PC-3 (cell line): ENCODE measurements at regions not wholly inside any gene's neighbourhood (a gene's known extent, or its start where the extent isn't known, plus 50 kb on each side); places are given as distances from the start of the nearest gene placed in this dataset.

Experiments used
- CTCF ChIP-seq: fragments of 300-600 bp; sonication (generic); conservative IDR thresholded peaks from 2 replicates; pipeline ENCODE4 v1.5.1; 2017; ENCODE audit warnings: antibody characterized with exemption, low read depth, mild to moderate bottlenecking, low read length
- EZH2 ChIP-seq: fragments of 300-600 bp; sonication (generic); IDR thresholded peaks from one replicate; pipeline ENCODE4 v1.6.1; 2017; ENCODE audit warnings: antibody characterized with exemption, mild to moderate bottlenecking, low read length; ENCODE audit not compliant: unreplicated experiment

GRCh38 chr4:111393781-111394180 is 751.5 kb upstream of the FAM241A start:
- TF ChIP-seq CTCF: no peak
- TF ChIP-seq EZH2: no peak
